Breast epithelium (tissue), 3 donors: ENCODE measurements at regions not wholly inside any gene's neighbourhood (a gene's known extent, or its start where the extent isn't known, plus 50 kb on each side); places are given as distances from the start of the nearest gene placed in this dataset.

Source experiments
- POLR2A ChIP-seq: fragments of 450-650 bp; IDR thresholded peaks from one replicate; pipeline ENCODE4 v1.6.1; 2016; ENCODE audit warnings: antibody characterized with exemption, mild to moderate bottlenecking, moderate library complexity
- POLR2AphosphoS5 ChIP-seq, 3 donors: sonication (generic); formaldehyde crosslinking; IDR thresholded peaks; one replicate each; pipeline ENCODE4 v1.6.1; 2017; ENCODE audit warnings: antibody characterized with exemption in 3 of 3
- TF ChIP-seq, protein P1 (sequence below), 3 donors: fragments of 450-650 bp; IDR thresholded peaks; one replicate each; pipeline ENCODE4 v1.5.1; 2016 to 2017; ENCODE audit warnings: antibody characterized with exemption in 3 of 3, mild to moderate bottlenecking in 3 of 3, moderate library complexity in 3 of 3

DNA sequence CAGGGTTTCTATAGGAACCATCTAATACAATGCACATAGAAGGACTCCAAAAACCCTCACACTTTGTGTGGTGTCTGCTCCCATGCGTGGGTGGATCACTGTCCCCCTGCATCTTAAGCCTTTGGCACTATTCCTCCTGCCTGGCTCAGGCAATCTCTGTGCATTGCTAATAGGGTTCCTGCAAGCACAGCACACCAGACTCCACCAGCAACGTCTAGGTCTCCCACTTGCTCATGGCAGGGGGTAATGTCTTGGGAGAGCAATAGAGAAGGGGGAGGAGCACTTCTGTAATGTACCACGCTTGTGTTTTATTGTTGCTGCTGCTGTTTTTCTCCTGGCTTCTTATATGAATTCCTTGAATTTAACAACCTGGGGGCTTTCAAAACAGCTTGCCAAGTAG lies 182.6 kb upstream of the GLRA1 start:
- TF ChIP-seq, protein P1, sequence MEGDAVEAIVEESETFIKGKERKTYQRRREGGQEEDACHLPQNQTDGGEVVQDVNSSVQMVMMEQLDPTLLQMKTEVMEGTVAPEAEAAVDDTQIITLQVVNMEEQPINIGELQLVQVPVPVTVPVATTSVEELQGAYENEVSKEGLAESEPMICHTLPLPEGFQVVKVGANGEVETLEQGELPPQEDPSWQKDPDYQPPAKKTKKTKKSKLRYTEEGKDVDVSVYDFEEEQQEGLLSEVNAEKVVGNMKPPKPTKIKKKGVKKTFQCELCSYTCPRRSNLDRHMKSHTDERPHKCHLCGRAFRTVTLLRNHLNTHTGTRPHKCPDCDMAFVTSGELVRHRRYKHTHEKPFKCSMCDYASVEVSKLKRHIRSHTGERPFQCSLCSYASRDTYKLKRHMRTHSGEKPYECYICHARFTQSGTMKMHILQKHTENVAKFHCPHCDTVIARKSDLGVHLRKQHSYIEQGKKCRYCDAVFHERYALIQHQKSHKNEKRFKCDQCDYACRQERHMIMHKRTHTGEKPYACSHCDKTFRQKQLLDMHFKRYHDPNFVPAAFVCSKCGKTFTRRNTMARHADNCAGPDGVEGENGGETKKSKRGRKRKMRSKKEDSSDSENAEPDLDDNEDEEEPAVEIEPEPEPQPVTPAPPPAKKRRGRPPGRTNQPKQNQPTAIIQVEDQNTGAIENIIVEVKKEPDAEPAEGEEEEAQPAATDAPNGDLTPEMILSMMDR (IDR thresholded peaks at IDR 0.05), result no peak
- TF ChIP-seq POLR2A (no peak), POLR2AphosphoS5 (IDR thresholded peaks at IDR 0.05) (no peak)
